SK-N-SH treated with all-trans-retinoic acid at 6 μM for 48 hours (cell line): ENCODE measurements at regions not wholly inside any gene's neighbourhood (a gene's known extent, or its start where the extent isn't known, plus 50 kb on each side); places are given as distances from the start of the nearest gene placed in this dataset.

ENCODE experiments used
- ATAC-seq: fragments of 200-7000 bp; cut with Tn5 transposase; 3 replicates; pipeline ENCODE4 v1.9.1; 2020; ENCODE audit warnings: mild to moderate bottlenecking, moderate library complexity
- ARNTL ChIP-seq: fragments of 450-650 bp; formaldehyde crosslinking; IDR thresholded peaks from 2 replicates; pipeline ENCODE4 v1.5.0; 2020; ENCODE audit warnings: low read depth, mild to moderate bottlenecking, moderate library complexity, borderline replicate concordance
- CSDC2 ChIP-seq: fragments of 250-450 bp; sonication (Bioruptor Pico); IDR thresholded peaks from 2 replicates; pipeline ENCODE4 v1.5.0; 2020; ENCODE audit warnings: mild to moderate bottlenecking, moderate library complexity
- ESRRG ChIP-seq: fragments of 250-450 bp; sonication (Bioruptor Pico); IDR thresholded peaks from 2 replicates; pipeline ENCODE4 v1.6.1; 2021; ENCODE audit warnings: mild to moderate bottlenecking
- GLIS3 ChIP-seq: fragments of 250-450 bp; sonication (Bioruptor Pico); IDR thresholded peaks from 2 replicates; pipeline ENCODE4 v1.5.0; 2020; ENCODE audit warnings: mild to moderate bottlenecking, moderate library complexity
- ISL1 ChIP-seq: fragments of 250-450 bp; sonication (Bioruptor Pico); IDR thresholded peaks from 2 replicates; pipeline ENCODE4 v2.1.2; 2022; ENCODE audit warnings: mild to moderate bottlenecking, moderate library complexity
- OSR1 ChIP-seq: fragments of 250-450 bp; sonication (Bioruptor Pico); IDR thresholded peaks from 2 replicates; pipeline ENCODE4 v1.8.0; 2022; ENCODE audit warnings: moderate library complexity, mild to moderate bottlenecking, inconsistent platforms
- PPARA ChIP-seq: fragments of 250-450 bp; sonication (Bioruptor Pico); IDR thresholded peaks from 2 replicates; pipeline ENCODE4 v1.5.0; 2020; ENCODE audit warnings: mild to moderate bottlenecking, borderline replicate concordance
- RARB ChIP-seq: fragments of 250-450 bp; sonication (Bioruptor Pico); IDR thresholded peaks from 2 replicates; pipeline ENCODE4 v1.8.0; 2021; ENCODE audit warnings: mild to moderate bottlenecking, moderate library complexity
- SNAI2 ChIP-seq: fragments of 250-450 bp; sonication (Bioruptor Pico); IDR thresholded peaks from 2 replicates; pipeline ENCODE4 v1.5.0; 2020; ENCODE audit warnings: mild to moderate bottlenecking, moderate library complexity
- TCF4 ChIP-seq: fragments of 250-450 bp; sonication (Bioruptor Pico); IDR thresholded peaks from 2 replicates; pipeline ENCODE4 v1.8.0; 2021; ENCODE audit warnings: mild to moderate bottlenecking, moderate library complexity, borderline replicate concordance
- TOX ChIP-seq: fragments of 250-450 bp; sonication (Bioruptor Pico); IDR thresholded peaks from 2 replicates; pipeline ENCODE4 v1.8.0; 2021; ENCODE audit warnings: mild to moderate bottlenecking, moderate library complexity, borderline replicate concordance
- ZC3H10 ChIP-seq: fragments of 250-450 bp; sonication (Bioruptor Pico); IDR thresholded peaks from 2 replicates; pipeline ENCODE4 v1.5.1; 2021; ENCODE audit warnings: mild to moderate bottlenecking, moderate library complexity
- ZFP3 ChIP-seq: fragments of 250-450 bp; sonication (Bioruptor Pico); IDR thresholded peaks from 2 replicates; pipeline ENCODE4 v1.5.0; 2020; ENCODE audit warnings: mild to moderate bottlenecking, moderate library complexity
- ZFP30 ChIP-seq: fragments of 450-650 bp; formaldehyde crosslinking; IDR thresholded peaks from 2 replicates; pipeline ENCODE4 v1.5.0; 2022; ENCODE audit warnings: mild to moderate bottlenecking, moderate library complexity
- ZNF565 ChIP-seq: fragments of 450-650 bp; formaldehyde crosslinking; conservative IDR thresholded peaks from 2 replicates; pipeline ENCODE4 v1.5.0; 2020; ENCODE audit warnings: low read depth, mild to moderate bottlenecking, moderate library complexity
- ZNF70 ChIP-seq: fragments of 450-650 bp; formaldehyde crosslinking; IDR thresholded peaks from 2 replicates; pipeline ENCODE4 v1.5.0; 2020; ENCODE audit warnings: mild to moderate bottlenecking, moderate library complexity
- ZNF8 ChIP-seq: fragments of 450-650 bp; formaldehyde crosslinking; IDR thresholded peaks from 2 replicates; pipeline ENCODE4 v1.5.0; 2020; ENCODE audit warnings: mild to moderate bottlenecking, moderate library complexity
- TF ChIP-seq, protein P1 (sequence below): fragments of 250-450 bp; sonication (Bioruptor Pico); IDR thresholded peaks from 2 replicates; pipeline ENCODE4 v1.8.0; 2021; ENCODE audit warnings: low read depth, mild to moderate bottlenecking, moderate library complexity, borderline replicate concordance
- TF ChIP-seq, protein P2 (sequence below): fragments of 250-450 bp; sonication (Bioruptor Pico); IDR thresholded peaks from 2 replicates; pipeline ENCODE4 v1.5.1; 2021; ENCODE audit warnings: mild to moderate bottlenecking, moderate library complexity
- TF ChIP-seq, protein P3 (sequence below): fragments of 250-450 bp; sonication (Bioruptor Pico); IDR thresholded peaks from 2 replicates; pipeline ENCODE4 v1.8.0; 2020; ENCODE audit warnings: mild to moderate bottlenecking, moderate library complexity, borderline replicate concordance
- TF ChIP-seq, protein P4 (sequence below): fragments of 250-450 bp; sonication (Bioruptor Pico); IDR thresholded peaks from 2 replicates; pipeline ENCODE4 v1.5.1; 2020; ENCODE audit warnings: low read depth, mild to moderate bottlenecking, moderate library complexity

DNA sequence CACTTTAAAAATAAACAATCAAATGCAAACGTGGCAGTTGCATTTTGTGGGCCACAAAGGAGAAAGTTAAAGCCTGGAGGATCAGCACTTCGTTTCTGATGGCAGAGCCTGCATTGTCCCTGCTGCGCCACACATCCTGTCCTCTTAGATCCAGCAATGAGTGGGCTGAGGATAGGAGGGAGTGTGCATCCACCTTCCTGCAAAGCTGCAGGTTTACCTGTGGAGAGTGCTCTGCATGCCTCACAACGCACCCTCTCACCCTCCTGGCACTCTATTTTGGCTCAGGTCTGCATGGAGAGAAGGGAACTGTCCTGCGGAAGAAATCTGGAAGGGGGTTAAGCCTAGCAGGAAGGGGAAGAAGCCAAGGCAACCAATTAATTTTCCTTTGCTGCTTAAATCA is 212.2 kb upstream of the SLC24A2 start (continued):
- TF ChIP-seq, protein P1, sequence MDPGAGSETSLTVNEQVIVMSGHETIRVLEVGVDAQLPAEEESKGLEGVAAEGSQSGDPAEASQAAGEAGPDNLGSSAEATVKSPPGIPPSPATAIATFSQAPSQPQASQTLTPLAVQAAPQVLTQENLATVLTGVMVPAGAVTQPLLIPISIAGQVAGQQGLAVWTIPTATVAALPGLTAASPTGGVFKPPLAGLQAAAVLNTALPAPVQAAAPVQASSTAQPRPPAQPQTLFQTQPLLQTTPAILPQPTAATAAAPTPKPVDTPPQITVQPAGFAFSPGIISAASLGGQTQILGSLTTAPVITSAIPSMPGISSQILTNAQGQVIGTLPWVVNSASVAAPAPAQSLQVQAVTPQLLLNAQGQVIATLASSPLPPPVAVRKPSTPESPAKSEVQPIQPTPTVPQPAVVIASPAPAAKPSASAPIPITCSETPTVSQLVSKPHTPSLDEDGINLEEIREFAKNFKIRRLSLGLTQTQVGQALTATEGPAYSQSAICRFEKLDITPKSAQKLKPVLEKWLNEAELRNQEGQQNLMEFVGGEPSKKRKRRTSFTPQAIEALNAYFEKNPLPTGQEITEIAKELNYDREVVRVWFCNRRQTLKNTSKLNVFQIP (CRISPR knock-in tag), result no peak
- TF ChIP-seq, all 23 proteins: peak for 0

DNA sequence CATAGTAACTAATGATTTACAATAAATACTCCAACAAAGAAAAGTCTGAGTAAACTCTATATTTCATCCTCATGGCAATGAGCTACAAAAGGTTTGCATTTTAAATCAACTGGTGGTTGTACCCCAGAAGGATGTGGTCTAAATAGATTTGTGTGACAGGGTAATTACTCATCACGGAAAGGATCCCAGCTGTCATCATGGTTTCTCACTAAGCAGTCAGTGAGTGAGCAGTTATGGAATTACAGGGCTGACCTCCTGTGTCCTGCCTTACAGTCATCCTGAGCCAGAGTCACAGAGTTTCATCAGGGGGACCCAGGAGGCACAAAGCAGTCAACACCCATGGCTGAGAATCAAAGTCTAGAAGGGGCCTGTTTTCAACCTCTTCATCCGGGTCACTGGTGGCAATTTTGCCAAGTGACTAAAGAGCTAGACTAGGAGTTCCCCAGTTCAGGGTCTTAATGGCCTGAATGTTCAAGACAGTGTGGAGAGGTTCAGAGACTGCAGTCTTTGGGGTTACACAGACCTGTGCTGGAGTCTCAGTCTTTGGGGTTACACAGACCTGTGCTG is 210.7 kb upstream of the SLC24A2 start:
- ATAC-seq, result peak; percentile 30; the same call in 1 of the 3 replicates

DNA sequence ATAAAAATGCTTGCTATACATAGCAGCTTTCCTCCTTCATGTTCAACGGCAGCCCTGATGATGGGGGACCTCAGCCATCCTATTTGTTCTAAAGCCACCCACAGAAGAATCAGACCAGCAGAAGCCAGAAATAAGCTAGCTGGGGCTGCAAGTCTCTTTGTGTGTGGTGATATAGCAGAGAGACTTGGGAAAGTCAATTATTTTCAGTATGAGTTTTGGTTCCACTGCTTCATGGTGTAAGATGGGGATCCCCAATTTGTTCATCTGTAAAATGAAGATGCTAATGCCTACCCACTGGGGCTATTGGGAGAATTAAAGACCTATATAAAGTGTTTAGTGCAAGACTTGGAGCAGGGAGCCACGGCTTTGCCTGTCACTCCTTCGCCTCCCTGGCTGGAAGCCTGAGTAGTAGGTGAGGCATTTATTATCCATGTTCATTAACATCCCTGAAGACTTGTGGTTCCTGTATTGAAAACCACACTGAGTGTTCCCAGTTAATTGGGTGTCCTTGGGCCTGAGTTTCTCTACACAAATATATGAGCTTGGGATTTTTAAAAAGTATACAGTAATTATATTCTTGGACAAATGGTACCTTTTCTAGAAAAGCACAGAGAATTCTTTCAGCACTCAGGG is 210.1 kb upstream of the SLC24A2 start:
- no peak for TF ChIP-seq ZFP30
- TF ChIP-seq, protein P2, sequence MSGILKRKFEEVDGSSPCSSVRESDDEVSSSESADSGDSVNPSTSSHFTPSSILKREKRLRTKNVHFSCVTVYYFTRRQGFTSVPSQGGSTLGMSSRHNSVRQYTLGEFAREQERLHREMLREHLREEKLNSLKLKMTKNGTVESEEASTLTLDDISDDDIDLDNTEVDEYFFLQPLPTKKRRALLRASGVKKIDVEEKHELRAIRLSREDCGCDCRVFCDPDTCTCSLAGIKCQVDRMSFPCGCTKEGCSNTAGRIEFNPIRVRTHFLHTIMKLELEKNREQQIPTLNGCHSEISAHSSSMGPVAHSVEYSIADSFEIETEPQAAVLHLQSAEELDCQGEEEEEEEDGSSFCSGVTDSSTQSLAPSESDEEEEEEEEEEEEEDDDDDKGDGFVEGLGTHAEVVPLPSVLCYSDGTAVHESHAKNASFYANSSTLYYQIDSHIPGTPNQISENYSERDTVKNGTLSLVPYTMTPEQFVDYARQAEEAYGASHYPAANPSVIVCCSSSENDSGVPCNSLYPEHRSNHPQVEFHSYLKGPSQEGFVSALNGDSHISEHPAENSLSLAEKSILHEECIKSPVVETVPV, result no peak
- TF ChIP-seq ZNF565 (CRISPR knock-in tag), result no peak
- no peak for TF ChIP-seq TOX (CRISPR knock-in tag)
- no peak for TF ChIP-seq ZNF8
- TF ChIP-seq ISL1 (CRISPR knock-in tag), result no peak
- TF ChIP-seq SNAI2, result no peak
- no peak for TF ChIP-seq TCF4 (CRISPR knock-in tag)
- no peak for ATAC-seq

More for the DNA sequence above, 210.7 kb upstream of the SLC24A2 start:
- TF ChIP-seq TOX (CRISPR knock-in tag) (no peak), ARNTL (CRISPR knock-in tag) (no peak), GLIS3 (CRISPR knock-in tag) (no peak), ZNF565 (CRISPR knock-in tag) (no peak), CSDC2 (CRISPR knock-in tag) (no peak)

DNA sequence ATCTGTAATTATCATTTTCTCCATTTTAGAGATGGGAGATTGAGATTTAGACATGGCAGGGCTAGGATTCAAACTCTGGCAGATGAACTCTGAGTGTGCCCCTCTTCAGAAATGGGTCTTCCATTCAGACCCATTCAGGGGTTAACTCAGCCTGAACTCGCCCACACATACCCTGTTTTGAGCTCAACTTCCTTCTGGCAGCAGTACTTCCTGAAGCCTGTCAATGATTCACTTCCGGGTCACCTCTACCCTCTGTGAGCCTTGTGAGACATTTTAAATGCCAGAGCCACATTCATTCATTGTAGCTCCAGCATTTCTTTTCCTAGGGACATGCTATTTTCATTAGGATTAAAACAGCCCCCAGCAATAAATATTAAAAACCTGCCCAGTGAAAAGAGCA is 209.3 kb upstream of the SLC24A2 start:
- ATAC-seq, result no peak
- TF ChIP-seq, protein P2, result no peak
- no peak for TF ChIP-seq OSR1 (CRISPR knock-in tag)
- TF ChIP-seq ZC3H10 (CRISPR knock-in tag), result no peak
- TF ChIP-seq TCF4 (CRISPR knock-in tag), result no peak
- TF ChIP-seq, protein P3, sequence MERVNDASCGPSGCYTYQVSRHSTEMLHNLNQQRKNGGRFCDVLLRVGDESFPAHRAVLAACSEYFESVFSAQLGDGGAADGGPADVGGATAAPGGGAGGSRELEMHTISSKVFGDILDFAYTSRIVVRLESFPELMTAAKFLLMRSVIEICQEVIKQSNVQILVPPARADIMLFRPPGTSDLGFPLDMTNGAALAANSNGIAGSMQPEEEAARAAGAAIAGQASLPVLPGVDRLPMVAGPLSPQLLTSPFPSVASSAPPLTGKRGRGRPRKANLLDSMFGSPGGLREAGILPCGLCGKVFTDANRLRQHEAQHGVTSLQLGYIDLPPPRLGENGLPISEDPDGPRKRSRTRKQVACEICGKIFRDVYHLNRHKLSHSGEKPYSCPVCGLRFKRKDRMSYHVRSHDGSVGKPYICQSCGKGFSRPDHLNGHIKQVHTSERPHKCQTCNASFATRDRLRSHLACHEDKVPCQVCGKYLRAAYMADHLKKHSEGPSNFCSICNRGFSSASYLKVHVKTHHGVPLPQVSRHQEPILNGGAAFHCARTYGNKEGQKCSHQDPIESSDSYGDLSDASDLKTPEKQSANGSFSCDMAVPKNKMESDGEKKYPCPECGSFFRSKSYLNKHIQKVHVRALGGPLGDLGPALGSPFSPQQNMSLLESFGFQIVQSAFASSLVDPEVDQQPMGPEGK (CRISPR knock-in tag), result no peak
- TF ChIP-seq PPARA (CRISPR knock-in tag), result no peak
- TF ChIP-seq, protein P4, sequence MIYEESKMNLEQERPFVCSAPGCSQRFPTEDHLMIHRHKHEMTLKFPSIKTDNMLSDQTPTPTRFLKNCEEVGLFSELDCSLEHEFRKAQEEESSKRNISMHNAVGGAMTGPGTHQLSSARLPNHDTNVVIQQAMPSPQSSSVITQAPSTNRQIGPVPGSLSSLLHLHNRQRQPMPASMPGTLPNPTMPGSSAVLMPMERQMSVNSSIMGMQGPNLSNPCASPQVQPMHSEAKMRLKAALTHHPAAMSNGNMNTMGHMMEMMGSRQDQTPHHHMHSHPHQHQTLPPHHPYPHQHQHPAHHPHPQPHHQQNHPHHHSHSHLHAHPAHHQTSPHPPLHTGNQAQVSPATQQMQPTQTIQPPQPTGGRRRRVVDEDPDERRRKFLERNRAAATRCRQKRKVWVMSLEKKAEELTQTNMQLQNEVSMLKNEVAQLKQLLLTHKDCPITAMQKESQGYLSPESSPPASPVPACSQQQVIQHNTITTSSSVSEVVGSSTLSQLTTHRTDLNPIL (CRISPR knock-in tag), result no peak
- no peak for TF ChIP-seq ZFP30
- TF ChIP-seq ESRRG (CRISPR knock-in tag), result no peak
- no peak for TF ChIP-seq ARNTL (CRISPR knock-in tag)
- TF ChIP-seq ISL1 (CRISPR knock-in tag), result no peak
- no peak for TF ChIP-seq TOX (CRISPR knock-in tag)
- no peak for TF ChIP-seq ZFP3
- no peak for TF ChIP-seq RARB (CRISPR knock-in tag)
- no peak for TF ChIP-seq ZNF70 (CRISPR knock-in tag)
- TF ChIP-seq ZNF565 (CRISPR knock-in tag), result no peak
